Smooth muscle cell (in vitro differentiated cells): ENCODE measurements at regions not wholly inside any gene's neighbourhood (a gene's known extent, or its start where the extent isn't known, plus 50 kb on each side); places are given as distances from the start of the nearest gene placed in this dataset.
A peak's percentile ranks its signal among the peaks of the same experiment; 100 is the strongest.

Experiments
- DNase-seq: peaks from one replicate; lab custom pipeline; 2025; ENCODE audit not compliant: unreplicated experiment; lab: John Stamatoyannopoulos, UW
- H2AFZ ChIP-seq: fragments of 200-600 bp; sonication (generic); 2 replicates; pipeline ENCODE4 v1.6.0; 2016; ENCODE audit warnings: antibody characterized with exemption, low read depth, mild to moderate bottlenecking
- H3F3A ChIP-seq: fragments of 200-600 bp; sonication (generic); 2 replicates; pipeline ENCODE4 v1.6.0; 2017; ENCODE audit warnings: antibody characterized with exemption, low read depth
- H3K27ac ChIP-seq: fragments of 200-600 bp; sonication (generic); 2 replicates; pipeline ENCODE4 v1.5.1; 2016; ENCODE audit warnings: low read depth, mild to moderate bottlenecking
- H3K27me3 ChIP-seq: fragments of 200-600 bp; sonication (generic); 2 replicates; pipeline ENCODE4 v1.6.1; 2016; ENCODE audit warnings: low read depth, mild to moderate bottlenecking
- H3K36me3 ChIP-seq: fragments of 200-600 bp; sonication (generic); 2 replicates; pipeline ENCODE4 v1.5.1; 2016; ENCODE audit warnings: low read depth
- H3K4me1 ChIP-seq: fragments of 200-600 bp; sonication (generic); 2 replicates; pipeline ENCODE4 v1.5.1; 2016; ENCODE audit warnings: low read depth
- H3K4me2 ChIP-seq: fragments of 200-600 bp; sonication (generic); 2 replicates; pipeline ENCODE4 v1.6.0; 2016; ENCODE audit warnings: mild to moderate bottlenecking
- H3K4me3 ChIP-seq: fragments of 200-600 bp; sonication (generic); 2 replicates; pipeline ENCODE4 v1.5.1; 2016; ENCODE audit warnings: mild to moderate bottlenecking
- H3K79me2 ChIP-seq: fragments of 200-600 bp; sonication (generic); 2 replicates; pipeline ENCODE4 v1.6.0; 2016; ENCODE audit warnings: low read depth, mild to moderate bottlenecking
- H3K9ac ChIP-seq: fragments of 200-600 bp; sonication (generic); 2 replicates; pipeline ENCODE4 v1.6.0; 2016; ENCODE audit warnings: low read depth
- H3K9me3 ChIP-seq: fragments of 200-600 bp; sonication (generic); replicated peaks from 2 replicates; pipeline ENCODE4 v1.5.1; 2016; ENCODE audit warnings: low read depth
- H4K20me1 ChIP-seq: fragments of 200-600 bp; sonication (generic); 2 replicates; pipeline ENCODE4 v1.6.0; 2016; ENCODE audit warnings: low read depth
- CTCF ChIP-seq: fragments of 200-600 bp; sonication (generic); IDR thresholded peaks from 2 replicates; pipeline ENCODE4 v1.5.1; 2017; ENCODE audit warnings: borderline replicate concordance, mild to moderate bottlenecking, antibody characterized with exemption; ENCODE audit not compliant: insufficient read depth, poor library complexity, severe bottlenecking
- WGBS: methylation state at CpG from one replicate; pipeline ENCODE4 v1.1.7; 2016; ENCODE audit warnings: low lambda C conversion rate; 5-methylcytosine and 5-hydroxymethylcytosine counted together

- Histone ChIP-seq H4K20me1 (no peaks in the 10 kb centered on the region), H3K27ac (no peak overlapping the region), H3K4me1 (peaks cover 6% of the 10 kb centered on the region), H3K9ac (no peak overlapping the region), H3F3A (no peaks in the 10 kb centered on the region), H3K4me3 (no peak overlapping the region), H3K9me3 (no peaks in the 10 kb centered on the region), H3K79me2 (no peaks in the 10 kb centered on the region), H3K4me2 (peak overlapping the region; percentile 48), H3K36me3 (no peaks in the 10 kb centered on the region), H2AFZ (no peak overlapping the region), H3K27me3 (no peaks in the 10 kb centered on the region)
- TF ChIP-seq CTCF = no peak
- no peak for DNase-seq
- 70% methylated on average over 10 of the region's 10 CpGs for whole genome bisulfite sequencing
These were observed 300.7 kb downstream of the SIPA1L2 start for GRCh38 chr1:232329103-232329813.

- no peak overlapping the region for H2AFZ ChIP-seq
- H3K79me2 ChIP-seq = no peaks in the 10 kb centered on the region
- no peak overlapping the region for H3K27ac ChIP-seq
- no peaks in the 10 kb centered on the region for H3K9me3 ChIP-seq
- no peak for TF ChIP-seq CTCF
- H3K4me1 ChIP-seq = peaks cover 6% of the 10 kb centered on the region
- no peaks in the 10 kb centered on the region for H3F3A ChIP-seq
- H3K27me3 ChIP-seq = no peaks in the 10 kb centered on the region
- H3K4me3 ChIP-seq = no peak overlapping the region
- H3K4me2 ChIP-seq = peak overlapping the region; percentile 48
- WGBS = 9% methylated on average over 4 of the region's 4 CpGs
- H4K20me1 ChIP-seq = no peaks in the 10 kb centered on the region
- H3K9ac ChIP-seq = no peak overlapping the region
- no peak for DNase-seq
- H3K36me3 ChIP-seq = no peaks in the 10 kb centered on the region
These were observed 301.3 kb downstream of the SIPA1L2 start for GRCh38 chr1:232328486-232329102.

GRCh38 chr1:232327899-232328298 lies 302.0 kb downstream of the SIPA1L2 start:
- Histone ChIP-seq H3K36me3 (no peaks in the 10 kb centered on the region), H3K27ac (no peak overlapping the region), H3K4me3 (no peak overlapping the region), H3F3A (no peaks in the 10 kb centered on the region), H3K79me2 (no peaks in the 10 kb centered on the region), H3K4me2 (peak overlapping the region; percentile 48), H3K4me1 (peaks cover 6% of the 10 kb centered on the region), H3K9me3 (no peaks in the 10 kb centered on the region), H3K9ac (no peak overlapping the region), H4K20me1 (no peaks in the 10 kb centered on the region), H3K27me3 (no peaks in the 10 kb centered on the region), H2AFZ (no peak overlapping the region)
- DNase-seq = no peak
- 75% methylated on average over 5 of the region's 5 CpGs for WGBS
- no peak for TF ChIP-seq CTCF

- Histone ChIP-seq H3K4me2 (peak overlapping the region; percentile 48), H3K9ac (no peak overlapping the region), H3F3A (no peaks in the 10 kb centered on the region), H3K27me3 (no peaks in the 10 kb centered on the region), H3K4me3 (no peak overlapping the region), H3K9me3 (no peaks in the 10 kb centered on the region), H3K27ac (no peak overlapping the region), H2AFZ (no peak overlapping the region), H3K79me2 (no peaks in the 10 kb centered on the region), H3K4me1 (peaks cover 6% of the 10 kb centered on the region), H3K36me3 (no peaks in the 10 kb centered on the region), H4K20me1 (no peaks in the 10 kb centered on the region)
- no peak for DNase-seq
- no peak for TF ChIP-seq CTCF
These were observed 302.7 kb downstream of the SIPA1L2 start for GRCh38 chr1:232327269-232327668.
